ENCODE measurements at regions not wholly inside any gene's neighbourhood (a gene's known extent, or its start where the extent isn't known, plus 50 kb on each side); places are given as distances from the start of the nearest gene placed in this dataset.

GRCh38 chr2:45285771-45286390, 276.6 kb upstream of the SIX2 start:
- Histone ChIP-seq H3K9me3 (ENCODE audit: control insufficient read depth in 4 of 4, low read length in 3 of 4) (no peaks in the 10 kb centered on the region), H3K9ac (ENCODE audit: low read depth in 1 of 2, low read length in 2 of 2) (no peak overlapping the region), H3K4me3 (ENCODE audit: low read depth in 1 of 3, low read length in 3 of 3) (no peak overlapping the region), H3K27me3 (ENCODE audit: control insufficient read depth in 4 of 4, insufficient read depth in 4 of 4, low read length in 3 of 4) (no peaks in the 10 kb centered on the region), H3K4me1 (ENCODE audit: control insufficient read depth in 4 of 4, insufficient read depth in 4 of 4, low read length in 3 of 4) (no peaks in the 10 kb centered on the region), H3K27ac (ENCODE audit: low read depth in 1 of 2, low read length in 2 of 2) (no peak overlapping the region), H3K36me3 (ENCODE audit: control insufficient read depth in 4 of 4, insufficient read depth in 3 of 4, low read depth in 1 of 4, low read length in 3 of 4) (no peaks in the 10 kb centered on the region)
- no peak for DNase-seq (ENCODE audit: low spot score)
- WGBS: 90% methylated on average over 4 of the region's 4 CpGs
- TF ChIP-seq ZBTB33 (IDR thresholded peaks at IDR 0.05) (no peak), REST (IDR thresholded peaks at IDR 0.05) (no peak), SP1 (IDR thresholded peaks at IDR 0.05) (no peak), TAF1 (conservative IDR thresholded peaks at IDR 0.05) (no peak), HNF4A (conservative IDR thresholded peaks at IDR 0.05) (no peak), EGR1 (IDR thresholded peaks at IDR 0.05; ENCODE audit: low read depth in 2 of 2) (no peak), RXRA (IDR thresholded peaks at IDR 0.05) (no peak), NR2F2 (IDR thresholded peaks at IDR 0.05) (no peak), YY1 (IDR thresholded peaks at IDR 0.05) (no peak), CTCF (IDR thresholded peaks at IDR 0.05; ENCODE audit: low read depth, low read length, missing input control) (no peak), GABPA (IDR thresholded peaks at IDR 0.05 in 1 of 2, conservative IDR thresholded peaks at IDR 0.05 in 1 of 2) (no peak), HNF4G (IDR thresholded peaks at IDR 0.05) (no peak), FOXA2 (IDR thresholded peaks at IDR 0.05) (no peak), MAX (IDR thresholded peaks at IDR 0.05) (no peak), JUND (IDR thresholded peaks at IDR 0.05) (no peak), FOXA1 (IDR thresholded peaks at IDR 0.05) (no peak), RAD21 (IDR thresholded peaks at IDR 0.05) (no peak), ATF3 (IDR thresholded peaks at IDR 0.05) (no peak)
